GM12878 (cell line): ENCODE measurements at regions not wholly inside any gene's neighbourhood (a gene's known extent, or its start where the extent isn't known, plus 50 kb on each side); places are given as distances from the start of the nearest gene placed in this dataset.
"Not testable (repeated sequence)": the region's sequence is repeated elsewhere in the genome, so short reads cannot be mapped to it uniquely, and the experiment has no call there.

Experiments used
- ATAC-seq: fragments of 200-7000 bp; cut with Tn5 transposase; 3 replicates; pipeline ENCODE4 v1.9.1; 2020; ENCODE audit warnings: mild to moderate bottlenecking, moderate library complexity
- BruUV-seq: library from RNA; stranded (reverse); fragments of 400-500 nt; replicated peaks from 2 replicates; lab custom pipeline; 2021; lab: Mats Ljungman, UMichigan
- CTCF ChIA-PET: fragments of 300-600 bp; sonication (Branson Sonifier 250); formaldehyde crosslinking; extraction: SDS; loops from one replicate; lab custom pipeline; 2021; ENCODE audit warnings: inconsistent platforms; lab: Yijun Ruan, JAX
- POLR2A ChIA-PET: fragments of 350-600 bp; formaldehyde crosslinking; extraction: SDS; loops from one replicate; lab custom pipeline; 2021; ENCODE audit warnings: inconsistent platforms; lab: Charles Lee
- RAD21 ChIA-PET: fragments of 300-600 bp; sonication (Branson Sonifier 250); formaldehyde crosslinking; loops from one replicate; lab custom pipeline; 2023; ENCODE audit warnings: antibody characterized with exemption; ENCODE audit not compliant: unreplicated experiment; lab: Charles Lee
- SMC1A ChIA-PET: fragments of 300-600 bp; sonication (Branson Sonifier 250); formaldehyde crosslinking; loops from one replicate; lab custom pipeline; 2023; ENCODE audit not compliant: unreplicated experiment, uncharacterized antibody; lab: Charles Lee
- DNase-seq: peaks from one replicate; pipeline ENCODE4 v3.0.0-alpha.2; 2011; ENCODE audit warnings: low read depth, low spot score
- FAIRE-seq: peaks from 3 replicates; lab custom pipeline; 2011; peaks lifted over from hg19 to GRCh38; lab: Jason Lieb, UNC
- H2AFZ ChIP-seq: 2 replicates; pipeline ENCODE4 v1.6.0; 2011; ENCODE audit warnings: low read depth, low read length, control low read depth; ENCODE audit not compliant: control insufficient read depth
- H3K27ac ChIP-seq: 2 replicates; pipeline ENCODE4 v1.5.1; 2011; ENCODE audit warnings: control low read depth; ENCODE audit not compliant: control insufficient read depth, insufficient read depth
- H3K27me3 ChIP-seq, 2 experiments: replicated peaks in 1 of 2; 2 replicates each; pipeline versions ENCODE4 v1.6.0 to v1.6.1; 2011; ENCODE audit warnings: low read length in 1 of 2; ENCODE audit not compliant: control insufficient read depth in 2 of 2, insufficient read depth in 2 of 2
- H3K36me3 ChIP-seq, 2 experiments: 2 replicates each; pipeline ENCODE4 v1.5.1; 2011; ENCODE audit warnings: low read length in 1 of 2; ENCODE audit not compliant: control insufficient read depth in 2 of 2, insufficient read depth in 2 of 2
- H3K4me1 ChIP-seq: 2 replicates; pipeline ENCODE4 v1.6.1; 2011; ENCODE audit warnings: mild to moderate bottlenecking, low read length, moderate library complexity, mixed read lengths; ENCODE audit not compliant: control insufficient read depth, insufficient read depth
- H3K4me2 ChIP-seq: 2 replicates; pipeline ENCODE4 v1.6.0; 2011; ENCODE audit warnings: control low read depth; ENCODE audit not compliant: control insufficient read depth, insufficient read depth
- H3K4me3 ChIP-seq: fragments of 200-600 bp; sonication (generic); 2 replicates; pipeline ENCODE4 v1.5.1; 2016
- H3K79me2 ChIP-seq: 2 replicates; pipeline ENCODE4 v1.6.0; 2011; ENCODE audit warnings: low read length; ENCODE audit not compliant: control insufficient read depth, insufficient read depth
- H3K9ac ChIP-seq: 2 replicates; pipeline ENCODE4 v1.8.0; 2011; ENCODE audit warnings: low read length, control low read depth, mixed read lengths; ENCODE audit not compliant: control insufficient read depth, insufficient read depth
- H3K9me3 ChIP-seq: replicated peaks from 3 replicates; pipeline ENCODE4 v1.5.1; 2011; ENCODE audit warnings: mild to moderate bottlenecking, low read length; ENCODE audit not compliant: control insufficient read depth, insufficient read depth
- H4K20me1 ChIP-seq: 2 replicates; pipeline ENCODE4 v1.6.0; 2011; ENCODE audit not compliant: control insufficient read depth, insufficient read depth
- BCL11A ChIP-seq: IDR thresholded peaks from 2 replicates; pipeline ENCODE4 v1.6.1; 2011; ENCODE audit warnings: low read depth, low read length
- BCLAF1 ChIP-seq: fragments of 450-650 bp; IDR thresholded peaks from 2 replicates; pipeline ENCODE4 v1.6.1; 2017; ENCODE audit warnings: antibody characterized with exemption, mild to moderate bottlenecking, moderate library complexity
- CHD2 ChIP-seq: IDR thresholded peaks from 2 replicates; pipeline ENCODE4 v1.6.1; 2011; ENCODE audit warnings: low read depth, low read length, improper control_type of control experiment, borderline replicate concordance
- KLF5 ChIP-seq: fragments of 450-650 bp; IDR thresholded peaks from 2 replicates; pipeline ENCODE4 v1.6.1; 2014; ENCODE audit warnings: mild to moderate bottlenecking; ENCODE audit not compliant: partially characterized antibody
- MYB ChIP-seq: fragments of 150-350 bp; IDR thresholded peaks from 2 replicates; pipeline ENCODE4 v1.6.1; 2014; ENCODE audit warnings: mild to moderate bottlenecking, low read depth, low read length, borderline replicate concordance
- SMAD1 ChIP-seq: fragments of 450-650 bp; IDR thresholded peaks from 2 replicates; pipeline ENCODE4 v1.6.1; 2018; ENCODE audit warnings: mild to moderate bottlenecking, low read depth; ENCODE audit not compliant: partially characterized antibody
- TARDBP ChIP-seq: IDR thresholded peaks from 2 replicates; pipeline ENCODE4 v1.6.1; 2016; ENCODE audit warnings: borderline replicate concordance
- WGBS: methylation state at CpG from one replicate; pipeline ENCODE4 v1.1.6; 2016; ENCODE audit warnings: low lambda C conversion rate; ENCODE audit not compliant: insufficient replicate concordance, insufficient coverage; ENCODE audit errors: missing lambda C conversion rate; 5-methylcytosine and 5-hydroxymethylcytosine counted together
- in situ Hi-C: fragments of 300-500 bp; cut with MboI; formaldehyde crosslinking; loops from 9 replicates; pipeline ENCODE4 v1.14.3; 2018; ENCODE audit warnings: mixed read lengths
- intact Hi-C: fragments of 100-400 bp; cut with micrococcal nuclease; formaldehyde crosslinking; loops from one replicate; pipeline ENCODE4 v1.14.2; 2022; ENCODE audit not compliant: unreplicated experiment

- TF ChIP-seq BCLAF1 (no peak), TARDBP (no peak), BCL11A (no peak), KLF5 (no peak), MYB (no peak), SMAD1 (no peak), CHD2 (no peak)
Measured at GRCh38 chr9:92206488-92206887, 87.0 kb downstream of the IARS1 start (continued).

GRCh38 chr9:92203887-92204286 is 88.7 kb upstream of the SPTLC1 start:
- H3K4me2 ChIP-seq, H3K27ac ChIP-seq, FAIRE-seq, POLR2A ChIA-PET, in situ Hi-C loops, DNase-seq, H3K36me3 ChIP-seq, BruUV-seq, intact Hi-C loops, H3K79me2 ChIP-seq, CTCF ChIA-PET, H3K9ac ChIP-seq, H3K4me3 ChIP-seq, ATAC-seq, H3K4me1 ChIP-seq, SMC1A ChIA-PET, H3K27me3 ChIP-seq, H3K9me3 ChIP-seq, H2AFZ ChIP-seq, H4K20me1 ChIP-seq: not testable (repeated sequence)
- RAD21 ChIA-PET: interaction anchor here (3.1 kb wide), 1 partner anchor 64 kb away, joined by 11 read pairs; no protein-coding TSS in a partner anchor
- 78% methylated on average over 1 of the region's 1 CpG for WGBS

- CTCF ChIA-PET: not testable (repeated sequence)
Measured at GRCh38 chr9:92198237-92198636, 83.0 kb upstream of the SPTLC1 start.

More at GRCh38 chr9:92198237-92198636, 83.0 kb upstream of the SPTLC1 start:
- FAIRE-seq, H3K36me3 ChIP-seq, BruUV-seq, H3K27me3 ChIP-seq, in situ Hi-C loops, H4K20me1 ChIP-seq, H3K9ac ChIP-seq, H3K4me1 ChIP-seq, H3K9me3 ChIP-seq, DNase-seq, H3K27ac ChIP-seq, POLR2A ChIA-PET, H3K4me2 ChIP-seq, H3K4me3 ChIP-seq, H2AFZ ChIP-seq, SMC1A ChIA-PET, intact Hi-C loops, ATAC-seq, H3K79me2 ChIP-seq, RAD21 ChIA-PET: not testable (repeated sequence)
